Spleen (tissue), 11 donors: ENCODE measurements at regions not wholly inside any gene's neighbourhood (a gene's known extent, or its start where the extent isn't known, plus 50 kb on each side); places are given as distances from the start of the nearest gene placed in this dataset.

Source experiments
- DNase-seq: peaks from one replicate; pipeline ENCODE4 v3.0.0-alpha.2; 2020
- H3K27ac ChIP-seq, 8 donors: fragments of 200-600 bp; sonication (generic) in 7 of 8; 1 replicate in 4 of 8; 2 replicates in 4 of 8; pipeline versions ENCODE4 v1.5.0 to v1.8.0; 2016 to 2021; ENCODE audit warnings: inconsistent platforms in 4 of 8, mild to moderate bottlenecking in 4 of 8, moderate library complexity in 1 of 8
- H3K27me3 ChIP-seq, 7 donors: fragments of 200-600 bp; sonication (generic) in 6 of 7; replicated peaks in 1 of 7; 1 replicate in 4 of 7; 2 replicates in 3 of 7; pipeline versions ENCODE4 v1.5.0 to v1.8.0; 2016 to 2021; ENCODE audit warnings: inconsistent platforms in 3 of 7, mild to moderate bottlenecking in 1 of 7
- H3K36me3 ChIP-seq, 6 donors: fragments of 200-600 bp; sonication (generic) in 5 of 6; 1 replicate in 4 of 6; 2 replicates in 2 of 6; pipeline versions ENCODE4 v1.5.0 to v1.8.0; 2016 to 2021; ENCODE audit warnings: inconsistent platforms in 2 of 6
- H3K4me1 ChIP-seq, 6 donors: fragments of 200-600 bp; sonication (generic) in 5 of 6; 1 replicate in 3 of 6; 2 replicates in 3 of 6; pipeline versions ENCODE4 v1.5.0 to v1.8.0; 2016 to 2021; ENCODE audit warnings: inconsistent platforms in 3 of 6
- H3K4me3 ChIP-seq, 8 donors: fragments of 200-600 bp; sonication (generic) in 7 of 8; 1 replicate in 4 of 8; 2 replicates in 4 of 8; pipeline versions ENCODE4 v1.5.0 to v1.8.0; 2016 to 2021; ENCODE audit warnings: inconsistent platforms in 4 of 8, mild to moderate bottlenecking in 4 of 8, moderate library complexity in 2 of 8
- H3K9me3 ChIP-seq, 8 donors: fragments of 200-600 bp; sonication (generic) in 7 of 8; 1 replicate in 4 of 8; 2 replicates in 4 of 8; pipeline versions ENCODE4 v1.5.0 to v1.8.0; 2016 to 2021; ENCODE audit warnings: inconsistent platforms in 4 of 8
- POLR2A ChIP-seq, 3 donors: fragments of 450-650 bp; IDR thresholded peaks; one replicate each; pipeline ENCODE4 v1.5.1; 2017; ENCODE audit warnings: antibody characterized with exemption in 3 of 3, mild to moderate bottlenecking in 1 of 3
- POLR2AphosphoS5 ChIP-seq, 3 donors: sonication (generic); formaldehyde crosslinking; IDR thresholded peaks; one replicate each; pipeline ENCODE4 v1.5.1; 2017; ENCODE audit warnings: antibody characterized with exemption in 3 of 3
- WGBS, 5 donors: extraction: QIAGEN DNeasy Blood & Tissue Kit in 3 of 5; methylation state at CpG; one replicate each; pipeline versions ENCODE4 v1.1.5 to v1.1.7; 2013 to 2018; 5-methylcytosine and 5-hydroxymethylcytosine counted together
- intact Hi-C: fragments of 100-400 bp; cut with DNase I; formaldehyde crosslinking; loops from one replicate; pipeline ENCODE4 v1.15.0; 2023; ENCODE audit warnings: low total_unique reads
- TF ChIP-seq, protein P1 (sequence below), 11 experiments: fragments of 200-600 bp in 7 of 11; fragments of 450-650 bp in 4 of 11; sonication (generic) in 4 of 11; IDR thresholded peaks in 8 of 11; conservative IDR thresholded peaks in 3 of 11; 1 replicate in 7 of 11; 2 replicates in 4 of 11; pipeline versions ENCODE4 v1.4.0 to v1.8.0; 2016 to 2021; ENCODE audit warnings: antibody characterized with exemption in 11 of 11, inconsistent platforms in 4 of 11, mild to moderate bottlenecking in 1 of 11
- donor health status: healthy with polysubstance abuse.
- donor health status: DM: no; HTN: no; CAD: no; lungs with moderate emphysema.
- donor health status: DM: no; HTN: no; CAD: no.
- donor health status: Bipolar disorder and iron deficiency.
- donor health status: healthy.
- donor health status: DM: no; HTN: no; CAD: no.
- donor health status: DM: yes; HTN: yes; CAD: no.

DNA sequence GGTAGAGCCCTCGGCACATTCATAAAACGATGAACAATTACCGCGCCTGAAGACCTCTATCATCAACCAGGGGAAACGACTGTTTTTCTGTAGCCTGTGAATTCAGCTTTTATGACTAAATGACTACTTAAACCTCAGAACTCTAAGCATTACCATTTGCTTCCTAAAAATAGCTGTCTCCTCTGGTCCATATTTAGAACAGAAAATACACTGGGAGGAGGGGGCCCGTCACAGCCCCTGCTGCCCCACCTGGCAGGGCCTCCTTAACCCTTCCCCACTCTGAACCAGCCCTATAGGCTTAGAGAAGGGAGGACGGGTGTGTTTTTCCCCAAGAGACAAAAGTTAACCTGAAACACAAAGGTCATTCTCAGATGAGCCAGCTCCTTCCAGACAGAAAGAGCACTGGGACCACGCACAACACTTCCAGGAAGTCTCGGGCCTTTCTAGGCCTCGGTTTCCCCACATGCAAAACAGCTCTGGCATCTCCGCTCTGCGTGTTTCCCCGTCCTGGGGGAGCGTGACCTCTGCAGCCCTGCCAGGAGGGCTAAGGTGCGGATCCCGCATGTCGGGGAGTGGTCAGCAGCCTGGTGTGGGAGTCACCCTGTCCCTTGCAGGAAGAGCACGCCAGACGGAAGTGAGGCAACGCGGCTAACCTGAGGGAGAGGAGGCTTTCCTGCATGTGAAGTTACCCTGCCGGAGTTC lies 193.9 kb downstream of the DLL1 start:
- Histone ChIP-seq H3K4me3 (no peak overlapping the region), H3K4me1 (peaks cover 0 to 4% (median 0%) of the 10 kb centered on the region in 6 donors), H3K9me3 (peaks cover 0 to 17% (median 7%) of the 10 kb centered on the region in 8 donors), H3K27me3 (peaks cover 0 to 43% (median 8%) of the 10 kb centered on the region in 7 donors), H3K27ac (no peak overlapping the region), H3K36me3 (no peaks in the 10 kb centered on the region)
- WGBS, 5 donors: 68 to 74% (median 70%) methylated on average over 19 to 22 of the region's 22 CpGs
- intact Hi-C loops: no loop called here
- DNase-seq: no peak
- TF ChIP-seq POLR2A (IDR thresholded peaks at IDR 0.05): no peak
- TF ChIP-seq, protein P1, sequence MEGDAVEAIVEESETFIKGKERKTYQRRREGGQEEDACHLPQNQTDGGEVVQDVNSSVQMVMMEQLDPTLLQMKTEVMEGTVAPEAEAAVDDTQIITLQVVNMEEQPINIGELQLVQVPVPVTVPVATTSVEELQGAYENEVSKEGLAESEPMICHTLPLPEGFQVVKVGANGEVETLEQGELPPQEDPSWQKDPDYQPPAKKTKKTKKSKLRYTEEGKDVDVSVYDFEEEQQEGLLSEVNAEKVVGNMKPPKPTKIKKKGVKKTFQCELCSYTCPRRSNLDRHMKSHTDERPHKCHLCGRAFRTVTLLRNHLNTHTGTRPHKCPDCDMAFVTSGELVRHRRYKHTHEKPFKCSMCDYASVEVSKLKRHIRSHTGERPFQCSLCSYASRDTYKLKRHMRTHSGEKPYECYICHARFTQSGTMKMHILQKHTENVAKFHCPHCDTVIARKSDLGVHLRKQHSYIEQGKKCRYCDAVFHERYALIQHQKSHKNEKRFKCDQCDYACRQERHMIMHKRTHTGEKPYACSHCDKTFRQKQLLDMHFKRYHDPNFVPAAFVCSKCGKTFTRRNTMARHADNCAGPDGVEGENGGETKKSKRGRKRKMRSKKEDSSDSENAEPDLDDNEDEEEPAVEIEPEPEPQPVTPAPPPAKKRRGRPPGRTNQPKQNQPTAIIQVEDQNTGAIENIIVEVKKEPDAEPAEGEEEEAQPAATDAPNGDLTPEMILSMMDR (IDR thresholded peaks at IDR 0.05 in 8 of 11, conservative IDR thresholded peaks at IDR 0.05 in 3 of 11): no peak
- no peak for TF ChIP-seq POLR2AphosphoS5 (IDR thresholded peaks at IDR 0.05)

DNA sequence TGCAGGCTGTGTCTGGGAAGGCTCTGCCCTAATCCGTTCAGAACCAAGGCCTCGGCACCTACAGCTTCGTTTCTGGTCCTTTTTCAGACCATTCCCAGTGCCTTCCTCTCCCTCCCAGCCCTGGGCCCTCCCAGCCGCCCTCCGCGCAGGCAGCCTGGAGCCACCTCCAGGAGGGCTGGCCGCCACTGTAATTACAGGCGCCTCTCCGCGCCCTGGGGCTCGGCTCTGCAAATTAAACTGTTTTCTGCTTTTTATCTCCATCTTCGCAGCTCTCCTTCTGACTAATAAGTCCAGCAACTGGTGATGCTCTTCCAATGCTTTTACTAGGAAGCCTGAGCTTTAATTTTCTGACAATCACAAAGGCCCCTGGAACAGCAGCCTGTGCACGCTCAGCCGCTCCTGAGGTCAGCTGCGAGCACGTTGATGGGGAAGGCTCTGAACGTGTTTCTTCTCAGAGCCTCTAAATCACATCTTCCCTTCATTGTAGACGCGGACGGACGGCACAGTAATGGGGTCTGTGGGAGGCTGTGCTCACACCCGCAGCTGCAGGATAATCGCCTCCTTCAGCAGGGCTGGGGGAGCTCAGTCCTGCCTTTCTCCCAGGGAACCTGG lies 194.6 kb downstream of the DLL1 start:
- DNase-seq: peak; percentile 67
- Histone ChIP-seq H3K27me3 (peaks cover 0 to 40% (median 8%) of the 10 kb centered on the region in 7 donors), H3K36me3 (no peaks in the 10 kb centered on the region), H3K4me3 (no peak overlapping the region), H3K9me3 (peaks cover 0 to 14% (median 7%) of the 10 kb centered on the region in 8 donors), H3K4me1 (peaks cover 0 to 4% (median 0%) of the 10 kb centered on the region in 6 donors), H3K27ac (no peak overlapping the region)
- TF ChIP-seq, protein P1 (IDR thresholded peaks at IDR 0.05 in 8 of 11, conservative IDR thresholded peaks at IDR 0.05 in 3 of 11): no peak
- no peak for TF ChIP-seq POLR2A (IDR thresholded peaks at IDR 0.05)
- TF ChIP-seq POLR2AphosphoS5 (IDR thresholded peaks at IDR 0.05): no peak
- 71 to 81% (median 77%) methylated on average over 23 of the region's 23 CpGs for WGBS, 5 donors
- intact Hi-C loops: no loop called here

DNA sequence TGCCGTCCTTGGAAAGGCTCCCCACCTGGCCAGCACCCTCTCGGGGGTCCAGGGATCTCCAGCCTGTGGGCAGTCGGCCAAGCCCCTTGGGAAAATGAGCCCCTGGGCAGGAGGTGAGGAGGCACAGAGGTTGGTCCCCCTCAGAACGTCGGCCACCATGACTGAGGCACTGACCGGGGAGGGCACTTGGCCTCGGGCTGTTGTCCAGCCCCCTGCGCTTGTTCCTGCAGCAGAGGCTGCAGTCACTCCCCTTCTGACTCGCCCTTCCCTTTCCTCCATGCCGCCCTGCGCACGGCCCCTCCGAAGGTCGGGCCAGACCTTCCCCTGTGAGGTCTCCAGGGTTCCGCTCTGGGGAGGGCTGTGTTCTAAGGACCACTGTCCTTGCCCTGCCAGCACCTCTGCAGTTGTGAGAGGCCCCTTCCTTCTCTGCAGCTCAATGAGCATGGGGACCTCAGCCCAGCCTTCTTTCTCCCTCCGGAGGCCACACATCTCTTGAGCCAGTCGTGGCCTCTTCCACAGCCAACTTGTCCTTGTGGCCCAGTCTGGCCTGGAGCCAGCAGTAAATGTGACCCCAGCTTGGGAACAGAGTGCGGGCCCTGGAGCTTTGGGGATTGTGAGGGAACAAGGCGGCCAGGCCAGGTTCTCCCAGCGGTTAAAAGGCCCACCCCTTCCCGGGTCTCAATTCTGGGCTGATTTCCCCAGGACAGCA lies 195.5 kb downstream of the DLL1 start:
- peaks cover 0 to 6% (median 0%) of the 10 kb centered on the region in 8 donors for H3K9me3 ChIP-seq
- no peak overlapping the region for H3K27ac ChIP-seq
- no peak overlapping the region for H3K4me3 ChIP-seq
- peaks cover 0 to 39% (median 8%) of the 10 kb centered on the region in 7 donors for H3K27me3 ChIP-seq
- H3K4me1 ChIP-seq: peaks cover 0 to 7% (median under 1%) of the 10 kb centered on the region in 6 donors
- WGBS, 5 donors: 75 to 90% (median 79%) methylated on average over 14 to 21 of the region's 21 CpGs
- peak; percentile 66 for DNase-seq
- peak in 1 of 3 donors; percentile 16 for TF ChIP-seq POLR2AphosphoS5 (IDR thresholded peaks at IDR 0.05)
- TF ChIP-seq, protein P1 (IDR thresholded peaks at IDR 0.05 in 8 of 11, conservative IDR thresholded peaks at IDR 0.05 in 3 of 11): no peak
- intact Hi-C loops: no loop called here
- H3K36me3 ChIP-seq: no peaks in the 10 kb centered on the region
